ENCODE measurements at regions not wholly inside any gene's neighbourhood (a gene's known extent, or its start where the extent isn't known, plus 50 kb on each side); places are given as distances from the start of the nearest gene placed in this dataset.

- no peak overlapping the region for H3K4me3 Mint-ChIP-seq (ENCODE audit: unreplicated experiment)
- DNase-seq (ENCODE audit: low spot score): no peak
- TF ChIP-seq, protein P1, sequence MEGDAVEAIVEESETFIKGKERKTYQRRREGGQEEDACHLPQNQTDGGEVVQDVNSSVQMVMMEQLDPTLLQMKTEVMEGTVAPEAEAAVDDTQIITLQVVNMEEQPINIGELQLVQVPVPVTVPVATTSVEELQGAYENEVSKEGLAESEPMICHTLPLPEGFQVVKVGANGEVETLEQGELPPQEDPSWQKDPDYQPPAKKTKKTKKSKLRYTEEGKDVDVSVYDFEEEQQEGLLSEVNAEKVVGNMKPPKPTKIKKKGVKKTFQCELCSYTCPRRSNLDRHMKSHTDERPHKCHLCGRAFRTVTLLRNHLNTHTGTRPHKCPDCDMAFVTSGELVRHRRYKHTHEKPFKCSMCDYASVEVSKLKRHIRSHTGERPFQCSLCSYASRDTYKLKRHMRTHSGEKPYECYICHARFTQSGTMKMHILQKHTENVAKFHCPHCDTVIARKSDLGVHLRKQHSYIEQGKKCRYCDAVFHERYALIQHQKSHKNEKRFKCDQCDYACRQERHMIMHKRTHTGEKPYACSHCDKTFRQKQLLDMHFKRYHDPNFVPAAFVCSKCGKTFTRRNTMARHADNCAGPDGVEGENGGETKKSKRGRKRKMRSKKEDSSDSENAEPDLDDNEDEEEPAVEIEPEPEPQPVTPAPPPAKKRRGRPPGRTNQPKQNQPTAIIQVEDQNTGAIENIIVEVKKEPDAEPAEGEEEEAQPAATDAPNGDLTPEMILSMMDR (IDR thresholded peaks at IDR 0.05): no peak
- H3K4me1 Mint-ChIP-seq (ENCODE audit: low read depth): peaks cover 32% of the 10 kb centered on the region
- peak overlapping the region; percentile 53 for H3K27ac Mint-ChIP-seq (ENCODE audit: unreplicated experiment)
- no peaks in the 10 kb centered on the region for H3K27me3 Mint-ChIP-seq (ENCODE audit: low read depth)
- peaks cover 5% of the 10 kb centered on the region for H3K9me3 Mint-ChIP-seq (ENCODE audit: low read depth)
- H3K36me3 Mint-ChIP-seq (ENCODE audit: low read depth): no peaks in the 10 kb centered on the region
Measured at GRCh38 chr7:50836646-50837045, 54.0 kb upstream of the GRB10 start.

- no peaks in the 10 kb centered on the region for H3K36me3 Mint-ChIP-seq (ENCODE audit: low read depth)
- DNase-seq (ENCODE audit: low spot score): no peak
- H3K4me1 Mint-ChIP-seq (ENCODE audit: low read depth): peaks cover 32% of the 10 kb centered on the region
- TF ChIP-seq, protein P1 (IDR thresholded peaks at IDR 0.05): no peak
- H3K27me3 Mint-ChIP-seq (ENCODE audit: low read depth): no peaks in the 10 kb centered on the region
- no peak overlapping the region for H3K4me3 Mint-ChIP-seq (ENCODE audit: unreplicated experiment)
- no peak overlapping the region for H3K27ac Mint-ChIP-seq (ENCODE audit: unreplicated experiment)
- H3K9me3 Mint-ChIP-seq (ENCODE audit: low read depth): peaks cover 5% of the 10 kb centered on the region
Measured at GRCh38 chr7:50835156-50835555, 52.5 kb upstream of the GRB10 start.

- DNase-seq (ENCODE audit: low spot score): no peak
- TF ChIP-seq, protein P1 (IDR thresholded peaks at IDR 0.05): no peak
- H3K27ac Mint-ChIP-seq (ENCODE audit: unreplicated experiment): no peak overlapping the region
- H3K9me3 Mint-ChIP-seq (ENCODE audit: low read depth): peaks cover 5% of the 10 kb centered on the region
- H3K4me3 Mint-ChIP-seq (ENCODE audit: unreplicated experiment): no peak overlapping the region
- H3K4me1 Mint-ChIP-seq (ENCODE audit: low read depth): peaks cover 32% of the 10 kb centered on the region
- no peaks in the 10 kb centered on the region for H3K36me3 Mint-ChIP-seq (ENCODE audit: low read depth)
- H3K27me3 Mint-ChIP-seq (ENCODE audit: low read depth): no peaks in the 10 kb centered on the region
Measured at GRCh38 chr7:50834679-50835078, 52.0 kb upstream of the GRB10 start.

- H3K4me3 Mint-ChIP-seq (ENCODE audit: unreplicated experiment): no peak overlapping the region
- TF ChIP-seq, protein P1 (IDR thresholded peaks at IDR 0.05): no peak
- no peaks in the 10 kb centered on the region for H3K36me3 Mint-ChIP-seq (ENCODE audit: low read depth)
- no peaks in the 10 kb centered on the region for H3K27me3 Mint-ChIP-seq (ENCODE audit: low read depth)
- no peak for DNase-seq (ENCODE audit: low spot score)
- H3K27ac Mint-ChIP-seq (ENCODE audit: unreplicated experiment): no peak overlapping the region
- H3K4me1 Mint-ChIP-seq (ENCODE audit: low read depth): peaks cover 28% of the 10 kb centered on the region
- H3K9me3 Mint-ChIP-seq (ENCODE audit: low read depth): peaks cover 5% of the 10 kb centered on the region
Measured at GRCh38 chr7:50834031-50834535, 51.4 kb upstream of the GRB10 start.

DNA sequence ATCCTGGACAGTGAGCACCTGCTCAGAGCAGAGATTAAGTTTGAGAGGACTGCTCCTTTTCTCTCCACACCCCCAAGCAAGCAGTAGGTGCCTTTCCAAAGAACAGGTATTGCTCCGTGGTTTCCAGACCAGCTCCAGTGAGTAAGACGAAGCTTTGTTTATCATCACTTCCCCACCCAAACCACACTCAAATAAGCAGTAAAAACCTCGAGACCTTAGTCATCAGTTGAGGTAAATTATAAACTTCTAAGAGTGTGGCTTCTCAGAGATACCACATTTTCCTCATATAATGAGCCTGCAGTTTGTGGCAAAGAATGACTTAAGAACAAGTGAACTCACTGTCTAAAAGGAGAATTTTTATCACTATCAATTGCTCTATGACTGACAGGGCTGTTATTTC lies 50.0 kb upstream of the GRB10 start:
- Mint-ChIP-seq H3K27ac (ENCODE audit: unreplicated experiment) (no peak overlapping the region), H3K27me3 (ENCODE audit: low read depth) (no peaks in the 10 kb centered on the region), H3K36me3 (ENCODE audit: low read depth) (no peaks in the 10 kb centered on the region), H3K4me3 (ENCODE audit: unreplicated experiment) (no peak overlapping the region), H3K9me3 (ENCODE audit: low read depth) (peaks cover 5% of the 10 kb centered on the region), H3K4me1 (ENCODE audit: low read depth) (peaks cover 16% of the 10 kb centered on the region)
- DNase-seq (ENCODE audit: low spot score): no peak
- TF ChIP-seq, protein P1 (IDR thresholded peaks at IDR 0.05): no peak
